GM19324 (cell line): ENCODE measurements at regions not wholly inside any gene's neighbourhood (a gene's known extent, or its start where the extent isn't known, plus 50 kb on each side); places are given as distances from the start of the nearest gene placed in this dataset.

Experiments used
- ATAC-seq: cut with Tn5 transposase; IDR thresholded peaks from one replicate; pipeline ENCODE4 v1.9.1; 2021; ENCODE audit warnings: mild to moderate bottlenecking, moderate library complexity; ENCODE audit not compliant: unreplicated experiment, low FRiP score

GRCh38 chr5:68646144-68646543 lies 430.6 kb downstream of the PIK3R1 start:
- ATAC-seq = no peak

GRCh38 chr5:68647743-68648142 lies 432.2 kb downstream of the PIK3R1 start:
- ATAC-seq = no peak

- ATAC-seq = no peak
Observed at GRCh38 chr5:68648944-68649857, 433.6 kb downstream of the PIK3R1 start.

GRCh38 chr5:68652534-68652965 lies 437.0 kb downstream of the PIK3R1 start:
- ATAC-seq = no peak

- no peak for ATAC-seq
Observed at GRCh38 chr5:68653471-68653870, 437.9 kb downstream of the PIK3R1 start.

- no peak for ATAC-seq
Observed at GRCh38 chr5:68657055-68657961, 436.5 kb upstream of the SLC30A5 start.

GRCh38 chr5:68658810-68659372 lies 434.9 kb upstream of the SLC30A5 start:
- ATAC-seq = no peak

GRCh38 chr5:68659881-68660280 lies 433.9 kb upstream of the SLC30A5 start:
- ATAC-seq = no peak

GRCh38 chr5:68661237-68661636 lies 432.6 kb upstream of the SLC30A5 start:
- no peak for ATAC-seq

- no peak for ATAC-seq
Observed at GRCh38 chr5:68662804-68663307, 431.0 kb upstream of the SLC30A5 start.

- no peak for ATAC-seq
Observed at GRCh38 chr5:68669864-68670575, 423.8 kb upstream of the SLC30A5 start.

- ATAC-seq = no peak
Observed at GRCh38 chr5:68673106-68673822, 420.6 kb upstream of the SLC30A5 start.

- ATAC-seq = no peak
Observed at GRCh38 chr5:68673823-68674180, 420.0 kb upstream of the SLC30A5 start.

GRCh38 chr5:68679041-68679440 lies 414.8 kb upstream of the SLC30A5 start:
- no peak for ATAC-seq

- ATAC-seq = no peak
Observed at GRCh38 chr5:68680366-68680765, 413.4 kb upstream of the SLC30A5 start.

GRCh38 chr5:68681929-68682328 lies 411.9 kb upstream of the SLC30A5 start:
- ATAC-seq = no peak

- no peak for ATAC-seq
Observed at GRCh38 chr5:68682400-68683160, 411.2 kb upstream of the SLC30A5 start.

- ATAC-seq = no peak
Observed at GRCh38 chr5:68683632-68684036, 410.2 kb upstream of the SLC30A5 start.

GRCh38 chr5:68685863-68686262 lies 408.0 kb upstream of the SLC30A5 start:
- ATAC-seq = no peak
